Suprapubic skin (tissue), 4 donors: ENCODE measurements at regions not wholly inside any gene's neighbourhood (a gene's known extent, or its start where the extent isn't known, plus 50 kb on each side); places are given as distances from the start of the nearest gene placed in this dataset.

ENCODE experiments used
- DNase-seq, 2 donors: peaks; one replicate each; pipeline ENCODE4 v3.0.0-alpha.2; 2019; ENCODE audit warnings: low spot score in 2 of 2
- H3K27ac ChIP-seq: fragments of 200-600 bp; sonication (generic); one replicate; pipeline ENCODE4 v1.5.1; 2019
- H3K27me3 ChIP-seq: fragments of 200-600 bp; sonication (generic); one replicate; pipeline ENCODE4 v1.5.1; 2019
- H3K36me3 ChIP-seq: fragments of 200-600 bp; sonication (generic); one replicate; pipeline ENCODE4 v1.5.1; 2019
- H3K4me1 ChIP-seq: fragments of 200-600 bp; sonication (generic); one replicate; pipeline ENCODE4 v1.5.1; 2019
- H3K4me3 ChIP-seq: fragments of 200-600 bp; sonication (generic); one replicate; pipeline ENCODE4 v1.5.1; 2019; ENCODE audit warnings: mild to moderate bottlenecking
- H3K9me3 ChIP-seq: fragments of 200-600 bp; sonication (generic); one replicate; pipeline ENCODE4 v1.5.1; 2019
- EP300 ChIP-seq: sonication (generic); formaldehyde crosslinking; IDR thresholded peaks from one replicate; pipeline ENCODE4 v1.6.1; 2017; ENCODE audit warnings: antibody characterized with exemption
- POLR2A ChIP-seq, 2 donors: fragments of 450-650 bp; IDR thresholded peaks; one replicate each; pipeline ENCODE4 v1.6.1; 2017; ENCODE audit warnings: antibody characterized with exemption in 2 of 2, mild to moderate bottlenecking in 2 of 2, moderate library complexity in 2 of 2
- POLR2AphosphoS5 ChIP-seq, 3 donors: sonication (generic); formaldehyde crosslinking; IDR thresholded peaks; one replicate each; pipeline ENCODE4 v1.6.1; 2017; ENCODE audit warnings: antibody characterized with exemption in 3 of 3
- WGBS: methylation state at CpG from one replicate; pipeline ENCODE4 v1.1.5; 2018; 5-methylcytosine and 5-hydroxymethylcytosine counted together
- TF ChIP-seq, protein P1 (sequence below), 2 donors: fragments of 200-600 bp in 1 of 2; fragments of 450-650 bp in 1 of 2; sonication (generic) in 1 of 2; IDR thresholded peaks; one replicate each; pipeline ENCODE4 v1.5.1; 2016 to 2019; ENCODE audit warnings: antibody characterized with exemption in 2 of 2, mild to moderate bottlenecking in 1 of 2, moderate library complexity in 1 of 2

DNA sequence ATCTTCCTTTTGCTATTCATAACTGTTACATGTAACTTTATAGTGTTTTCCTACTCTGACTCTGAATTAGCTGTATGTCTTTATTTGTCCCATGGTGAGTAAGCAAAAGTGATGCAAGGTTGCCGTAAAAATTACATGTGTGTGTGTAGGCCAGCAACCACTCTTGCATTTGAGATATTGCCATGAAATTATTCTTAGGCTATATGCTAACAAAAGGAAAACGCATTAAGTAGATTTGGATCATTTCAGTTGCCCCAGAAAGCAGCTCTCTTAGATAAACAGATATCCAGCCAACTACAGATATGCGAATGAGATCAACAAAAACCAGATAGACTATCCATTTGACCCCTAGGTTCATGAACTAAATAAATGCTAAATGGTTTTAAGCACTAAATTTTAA lies 73.6 kb downstream of the CYLC2 start:
- no peaks in the 10 kb centered on the region for H3K9me3 ChIP-seq
- TF ChIP-seq POLR2AphosphoS5 (IDR thresholded peaks at IDR 0.05), result no peak
- TF ChIP-seq EP300, result no peak
- no peak for TF ChIP-seq POLR2A (IDR thresholded peaks at IDR 0.05)
- TF ChIP-seq, protein P1, sequence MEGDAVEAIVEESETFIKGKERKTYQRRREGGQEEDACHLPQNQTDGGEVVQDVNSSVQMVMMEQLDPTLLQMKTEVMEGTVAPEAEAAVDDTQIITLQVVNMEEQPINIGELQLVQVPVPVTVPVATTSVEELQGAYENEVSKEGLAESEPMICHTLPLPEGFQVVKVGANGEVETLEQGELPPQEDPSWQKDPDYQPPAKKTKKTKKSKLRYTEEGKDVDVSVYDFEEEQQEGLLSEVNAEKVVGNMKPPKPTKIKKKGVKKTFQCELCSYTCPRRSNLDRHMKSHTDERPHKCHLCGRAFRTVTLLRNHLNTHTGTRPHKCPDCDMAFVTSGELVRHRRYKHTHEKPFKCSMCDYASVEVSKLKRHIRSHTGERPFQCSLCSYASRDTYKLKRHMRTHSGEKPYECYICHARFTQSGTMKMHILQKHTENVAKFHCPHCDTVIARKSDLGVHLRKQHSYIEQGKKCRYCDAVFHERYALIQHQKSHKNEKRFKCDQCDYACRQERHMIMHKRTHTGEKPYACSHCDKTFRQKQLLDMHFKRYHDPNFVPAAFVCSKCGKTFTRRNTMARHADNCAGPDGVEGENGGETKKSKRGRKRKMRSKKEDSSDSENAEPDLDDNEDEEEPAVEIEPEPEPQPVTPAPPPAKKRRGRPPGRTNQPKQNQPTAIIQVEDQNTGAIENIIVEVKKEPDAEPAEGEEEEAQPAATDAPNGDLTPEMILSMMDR (IDR thresholded peaks at IDR 0.05), result no peak
- no peaks in the 10 kb centered on the region for H3K4me1 ChIP-seq
- no peak for DNase-seq
- no peak overlapping the region for H3K27ac ChIP-seq
- no peaks in the 10 kb centered on the region for H3K36me3 ChIP-seq
- no peaks in the 10 kb centered on the region for H3K27me3 ChIP-seq
- WGBS, result 75% methylated on average over 3 of the region's 3 CpGs
- H3K4me3 ChIP-seq, result no peak overlapping the region

DNA sequence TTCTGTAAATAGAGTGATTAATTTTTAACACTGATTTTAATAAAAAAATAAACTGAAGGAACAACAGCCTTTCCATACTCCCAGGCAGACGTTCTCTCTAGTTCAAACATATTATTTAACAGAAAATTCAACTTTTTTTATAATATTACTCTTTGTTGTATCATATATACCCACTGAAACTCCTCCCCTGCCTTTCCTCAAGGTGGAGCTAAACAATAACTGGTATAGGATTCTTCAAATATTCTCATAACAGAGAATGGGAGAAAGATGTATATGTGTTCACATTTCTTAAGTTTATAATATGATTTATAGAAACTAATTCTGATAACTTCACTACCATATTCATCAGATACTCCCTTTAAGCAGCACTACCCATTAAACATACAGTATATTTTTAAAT lies 83.4 kb downstream of the CYLC2 start:
- WGBS, result 36% methylated on average over 1 of the region's 1 CpG
- H3K27ac ChIP-seq, result no peak overlapping the region
- no peak for TF ChIP-seq POLR2AphosphoS5 (IDR thresholded peaks at IDR 0.05)
- TF ChIP-seq POLR2A (IDR thresholded peaks at IDR 0.05), result no peak
- TF ChIP-seq EP300, result no peak
- TF ChIP-seq, protein P1 (IDR thresholded peaks at IDR 0.05), result no peak

DNA sequence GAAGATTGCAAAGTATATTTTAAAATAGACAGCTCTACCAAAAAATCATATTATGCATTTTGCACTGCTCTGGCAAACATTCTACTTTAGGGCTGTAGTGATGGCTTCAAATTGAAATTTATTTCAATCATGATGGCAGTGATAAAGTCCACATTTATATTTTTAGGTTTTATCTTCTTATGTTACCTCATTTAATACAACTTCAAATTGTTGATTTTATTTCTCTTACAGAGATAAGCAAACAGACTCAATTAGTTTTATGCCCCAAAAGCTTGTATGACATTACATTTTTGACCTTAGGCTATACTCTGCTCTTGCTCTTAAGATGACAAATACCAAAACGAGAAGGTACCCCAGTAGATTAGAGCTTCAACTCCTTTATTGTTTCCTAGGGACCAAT lies 87.4 kb downstream of the CYLC2 start:
- DNase-seq, result no peak
- 33% methylated on average over 1 of the region's 1 CpG for WGBS
- TF ChIP-seq POLR2A (IDR thresholded peaks at IDR 0.05), result no peak
- TF ChIP-seq POLR2AphosphoS5 (IDR thresholded peaks at IDR 0.05), result no peak

More for the DNA sequence above, 83.4 kb downstream of the CYLC2 start:
- H3K4me3 ChIP-seq, result no peak overlapping the region
- no peaks in the 10 kb centered on the region for H3K27me3 ChIP-seq
- H3K36me3 ChIP-seq, result no peaks in the 10 kb centered on the region
- no peaks in the 10 kb centered on the region for H3K4me1 ChIP-seq
- no peak for DNase-seq
- no peaks in the 10 kb centered on the region for H3K9me3 ChIP-seq

DNA sequence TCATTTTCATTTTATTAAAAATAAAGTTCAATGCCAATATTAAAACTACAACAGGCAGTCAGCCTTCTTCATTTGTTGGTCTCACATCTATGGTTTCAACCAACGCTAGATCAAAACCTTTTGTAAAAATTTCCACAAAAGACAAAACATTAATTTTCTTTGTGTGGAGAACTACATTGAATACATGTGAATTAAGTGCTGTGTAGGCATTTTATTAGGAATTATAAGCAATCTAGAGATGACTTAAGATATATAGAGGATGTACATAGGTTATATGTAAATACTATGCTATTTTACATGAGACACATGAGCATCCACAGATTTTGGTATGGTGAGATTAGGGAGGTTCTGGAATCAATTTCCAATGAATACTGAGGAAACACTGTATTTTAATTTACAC lies 94.2 kb downstream of the CYLC2 start:
- no peaks in the 10 kb centered on the region for H3K4me1 ChIP-seq
- H3K27me3 ChIP-seq, result no peaks in the 10 kb centered on the region
- H3K9me3 ChIP-seq, result no peaks in the 10 kb centered on the region
- no peak overlapping the region for H3K27ac ChIP-seq
- TF ChIP-seq, protein P1 (IDR thresholded peaks at IDR 0.05), result no peak
- TF ChIP-seq POLR2AphosphoS5 (IDR thresholded peaks at IDR 0.05) (no peak), EP300 (no peak), POLR2A (IDR thresholded peaks at IDR 0.05) (no peak)
- 89% methylated on average over 1 of the region's 1 CpG for WGBS
- H3K36me3 ChIP-seq, result no peaks in the 10 kb centered on the region
- DNase-seq, result no peak
- no peak overlapping the region for H3K4me3 ChIP-seq

More for the DNA sequence above, 87.4 kb downstream of the CYLC2 start:
- H3K27ac ChIP-seq, result no peak overlapping the region
- no peaks in the 10 kb centered on the region for H3K27me3 ChIP-seq
- no peaks in the 10 kb centered on the region for H3K4me1 ChIP-seq
- no peak overlapping the region for H3K4me3 ChIP-seq
- H3K9me3 ChIP-seq, result no peaks in the 10 kb centered on the region
- no peaks in the 10 kb centered on the region for H3K36me3 ChIP-seq

DNA sequence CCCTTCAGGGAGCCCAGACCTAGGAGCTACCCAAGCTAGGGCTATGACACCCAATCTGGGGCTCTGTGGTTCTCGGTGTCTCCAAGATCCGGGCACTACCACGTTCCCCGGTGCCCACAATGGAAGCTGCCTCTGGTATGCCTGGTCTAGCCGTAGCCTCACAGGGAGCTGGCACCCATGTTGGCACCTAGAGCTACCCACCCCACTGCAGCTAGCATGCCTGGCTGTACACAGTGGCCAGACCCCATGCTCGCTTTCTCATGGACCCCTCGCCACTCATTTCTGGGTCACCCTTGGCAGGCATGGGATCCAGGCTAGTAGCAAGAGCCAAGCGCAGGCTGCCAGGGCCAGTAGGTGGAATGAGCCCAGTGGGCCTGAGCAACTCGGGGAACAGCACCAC lies 109.0 kb downstream of the CYLC2 start:
- WGBS, result 78% methylated on average over 8 of the region's 9 CpGs
- Histone ChIP-seq H3K4me1 (no peaks in the 10 kb centered on the region), H3K9me3 (no peaks in the 10 kb centered on the region), H3K27ac (no peak overlapping the region), H3K4me3 (no peak overlapping the region), H3K27me3 (no peaks in the 10 kb centered on the region), H3K36me3 (no peaks in the 10 kb centered on the region)
- DNase-seq, result no peak
- TF ChIP-seq, protein P1 (IDR thresholded peaks at IDR 0.05), result no peak
- TF ChIP-seq POLR2AphosphoS5 (IDR thresholded peaks at IDR 0.05) (no peak), EP300 (no peak)

DNA sequence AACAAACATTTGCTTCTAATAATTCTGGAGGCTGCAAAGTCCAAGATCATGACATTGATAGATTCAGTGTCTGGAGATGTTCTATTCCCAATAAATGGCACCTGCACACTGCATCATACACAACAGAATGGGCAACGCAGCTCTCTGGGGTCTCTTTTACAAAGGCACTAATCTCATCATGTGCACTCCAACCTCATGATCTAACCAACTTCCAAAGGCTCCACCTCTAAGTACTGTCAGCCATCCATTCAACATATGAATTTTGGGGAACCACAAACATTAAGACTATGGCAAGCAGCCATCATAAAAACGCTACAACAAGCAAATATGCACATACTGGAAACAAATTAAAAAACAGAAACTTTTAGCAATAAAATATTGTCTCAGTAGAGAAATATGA lies 121.1 kb downstream of the CYLC2 start:
- Histone ChIP-seq H3K27me3 (no peaks in the 10 kb centered on the region), H3K4me1 (no peaks in the 10 kb centered on the region), H3K4me3 (no peak overlapping the region), H3K27ac (no peak overlapping the region), H3K36me3 (no peaks in the 10 kb centered on the region), H3K9me3 (peaks cover 4% of the 10 kb centered on the region)
- TF ChIP-seq, protein P1 (IDR thresholded peaks at IDR 0.05), result no peak
- TF ChIP-seq POLR2AphosphoS5 (IDR thresholded peaks at IDR 0.05) (no peak), EP300 (no peak), POLR2A (IDR thresholded peaks at IDR 0.05) (no peak)
- no peak for DNase-seq
- 44% methylated on average over 2 of the region's 2 CpGs for WGBS
